ENCODE measurements at regions not wholly inside any gene's neighbourhood (a gene's known extent, or its start where the extent isn't known, plus 50 kb on each side); places are given as distances from the start of the nearest gene placed in this dataset.

- DNase-seq = no peak
- Histone ChIP-seq H3K9me3 (no peaks in the 10 kb centered on the region), H3K4me3 (no peak overlapping the region), H3K4me1 (no peaks in the 10 kb centered on the region), H3K27me3 (no peaks in the 10 kb centered on the region), H3K27ac (no peak overlapping the region), H3K9ac (ENCODE audit: low read depth in 2 of 2, low read length in 2 of 2) (no peak overlapping the region), H3K36me3 (no peaks in the 10 kb centered on the region)
- intact Hi-C loops (cut with DNase I) = loop anchor here (10.0 kb wide), 1 partner anchor 896 kb away; no protein-coding TSS in a partner anchor
- TF ChIP-seq CTCF (IDR thresholded peaks at IDR 0.05) = no peak
Measured at GRCh38 chr2:228689053-228689452, 507.6 kb upstream of the SPHKAP start.

- no peak for DNase-seq
Measured at GRCh38 chr2:228688007-228688645, 506.6 kb upstream of the SPHKAP start.

GRCh38 chr2:228681979-228682378 is 500.5 kb upstream of the SPHKAP start:
- Histone ChIP-seq H3K27ac (no peak overlapping the region), H3K4me3 (no peak overlapping the region), H3K36me3 (no peaks in the 10 kb centered on the region), H3K4me1 (no peaks in the 10 kb centered on the region), H3K9ac (ENCODE audit: low read depth in 2 of 2, low read length in 2 of 2) (no peak overlapping the region), H3K9me3 (no peaks in the 10 kb centered on the region), H3K27me3 (no peaks in the 10 kb centered on the region)
- TF ChIP-seq CTCF (IDR thresholded peaks at IDR 0.05) = no peak
- no peak for DNase-seq
- intact Hi-C loops (cut with DNase I) = loop anchor here (10.0 kb wide), 1 partner anchor 903 kb away; no protein-coding TSS in a partner anchor

More at GRCh38 chr2:228688007-228688645, 506.6 kb upstream of the SPHKAP start:
- H3K9ac ChIP-seq (ENCODE audit: low read depth in 2 of 2, low read length in 2 of 2) = no peak overlapping the region
- TF ChIP-seq CTCF (IDR thresholded peaks at IDR 0.05) = no peak
- intact Hi-C loops (cut with DNase I) = loop anchor here (10.0 kb wide), 1 partner anchor 897 kb away; no protein-coding TSS in a partner anchor
- no peak overlapping the region for H3K27ac ChIP-seq
- no peaks in the 10 kb centered on the region for H3K27me3 ChIP-seq
- H3K36me3 ChIP-seq = no peaks in the 10 kb centered on the region
- no peaks in the 10 kb centered on the region for H3K4me1 ChIP-seq
- no peaks in the 10 kb centered on the region for H3K9me3 ChIP-seq
- no peak overlapping the region for H3K4me3 ChIP-seq

GRCh38 chr2:228681426-228681825 is 499.9 kb upstream of the SPHKAP start:
- Histone ChIP-seq H3K27me3 (no peaks in the 10 kb centered on the region), H3K27ac (no peak overlapping the region), H3K9me3 (no peaks in the 10 kb centered on the region), H3K9ac (ENCODE audit: low read depth in 2 of 2, low read length in 2 of 2) (no peak overlapping the region), H3K4me3 (no peak overlapping the region), H3K4me1 (no peaks in the 10 kb centered on the region), H3K36me3 (no peaks in the 10 kb centered on the region)
- TF ChIP-seq CTCF (IDR thresholded peaks at IDR 0.05) = peak; percentile 36
- intact Hi-C loops (cut with DNase I) = loop anchor here (10.0 kb wide), 1 partner anchor 903 kb away; no protein-coding TSS in a partner anchor
- no peak for DNase-seq

- no peak for TF ChIP-seq CTCF (IDR thresholded peaks at IDR 0.05)
- Histone ChIP-seq H3K36me3 (no peaks in the 10 kb centered on the region), H3K9ac (ENCODE audit: low read depth in 2 of 2, low read length in 2 of 2) (no peak overlapping the region), H3K27me3 (no peaks in the 10 kb centered on the region), H3K9me3 (no peaks in the 10 kb centered on the region), H3K27ac (no peak overlapping the region), H3K4me3 (no peak overlapping the region), H3K4me1 (no peaks in the 10 kb centered on the region)
- intact Hi-C loops (cut with DNase I) = no loop called here
- no peak for DNase-seq
Measured at GRCh38 chr2:228678110-228678509, 496.6 kb upstream of the SPHKAP start.
